ENCODE measurements at regions not wholly inside any gene's neighbourhood (a gene's known extent, or its start where the extent isn't known, plus 50 kb on each side); places are given as distances from the start of the nearest gene placed in this dataset.

GRCh38 chr6:145135702-145136101 lies 599.6 kb downstream of the EPM2A start:
- DNase-seq = no peak
- Histone ChIP-seq H3K36me3 (no peaks in the 10 kb centered on the region), H3K4me1 (peaks cover 15% of the 10 kb centered on the region), H3K9me3 (no peaks in the 10 kb centered on the region), H3K27me3 (no peaks in the 10 kb centered on the region), H3K4me3 (ENCODE audit: low read depth, low read length) (no peak overlapping the region)
- TF ChIP-seq CTCF (IDR thresholded peaks at IDR 0.05; ENCODE audit: low read depth, low read length) = no peak

GRCh38 chr6:145137425-145137824 lies 597.9 kb downstream of the EPM2A start:
- Histone ChIP-seq H3K4me1 (peaks cover 15% of the 10 kb centered on the region), H3K27me3 (no peaks in the 10 kb centered on the region), H3K36me3 (no peaks in the 10 kb centered on the region), H3K4me3 (ENCODE audit: low read depth, low read length) (no peak overlapping the region), H3K9me3 (no peaks in the 10 kb centered on the region)
- no peak for DNase-seq
- peak; percentile 31 for TF ChIP-seq CTCF (IDR thresholded peaks at IDR 0.05; ENCODE audit: low read depth, low read length)

GRCh38 chr6:145138469-145139139 lies 596.7 kb downstream of the EPM2A start:
- DNase-seq = no peak
- no peak overlapping the region for H3K4me3 ChIP-seq (ENCODE audit: low read depth, low read length)
- no peak for TF ChIP-seq CTCF (IDR thresholded peaks at IDR 0.05; ENCODE audit: low read depth, low read length)
- H3K9me3 ChIP-seq = no peaks in the 10 kb centered on the region
- H3K4me1 ChIP-seq = peaks cover 15% of the 10 kb centered on the region
- H3K36me3 ChIP-seq = no peaks in the 10 kb centered on the region
- no peaks in the 10 kb centered on the region for H3K27me3 ChIP-seq

DNA sequence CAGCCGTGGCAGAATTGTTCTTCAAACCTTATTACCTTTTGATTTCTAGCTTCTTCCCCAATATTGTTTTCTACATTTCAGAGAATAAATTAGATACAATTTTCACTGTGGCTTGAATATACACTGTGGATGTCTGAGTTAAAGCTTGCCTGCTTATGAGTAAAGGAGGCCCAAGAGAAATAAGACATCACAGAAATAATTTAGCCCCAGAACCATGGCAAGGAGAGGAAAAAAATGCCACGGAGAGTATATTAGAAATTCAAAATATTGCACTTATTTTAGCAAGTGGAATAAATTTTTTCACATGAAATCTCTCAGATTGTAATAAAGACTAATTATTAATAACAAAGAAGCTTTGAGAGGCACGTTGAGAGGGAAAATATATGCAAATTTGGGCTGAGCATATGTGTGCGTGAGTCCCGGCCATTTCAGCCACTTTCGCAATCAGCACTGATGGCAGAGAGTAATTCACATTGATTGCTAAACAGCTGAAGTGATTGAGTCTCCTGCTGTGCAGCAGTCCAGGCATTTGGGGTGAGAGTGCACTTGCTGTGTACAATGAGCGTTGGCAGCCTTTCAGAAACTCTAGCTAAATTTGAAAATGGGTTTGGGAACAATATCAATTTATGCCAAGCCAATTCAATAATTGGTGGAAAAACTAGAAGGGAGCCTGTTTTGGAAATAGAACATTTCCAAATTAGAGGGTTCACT lies 596.0 kb downstream of the EPM2A start:
- H3K4me3 ChIP-seq (ENCODE audit: low read depth, low read length) = no peak overlapping the region
- H3K27me3 ChIP-seq = no peaks in the 10 kb centered on the region
- H3K36me3 ChIP-seq = no peaks in the 10 kb centered on the region
- no peak for DNase-seq
- TF ChIP-seq CTCF (IDR thresholded peaks at IDR 0.05; ENCODE audit: low read depth, low read length) = no peak
- no peaks in the 10 kb centered on the region for H3K9me3 ChIP-seq
- H3K4me1 ChIP-seq = peaks cover 15% of the 10 kb centered on the region

DNA sequence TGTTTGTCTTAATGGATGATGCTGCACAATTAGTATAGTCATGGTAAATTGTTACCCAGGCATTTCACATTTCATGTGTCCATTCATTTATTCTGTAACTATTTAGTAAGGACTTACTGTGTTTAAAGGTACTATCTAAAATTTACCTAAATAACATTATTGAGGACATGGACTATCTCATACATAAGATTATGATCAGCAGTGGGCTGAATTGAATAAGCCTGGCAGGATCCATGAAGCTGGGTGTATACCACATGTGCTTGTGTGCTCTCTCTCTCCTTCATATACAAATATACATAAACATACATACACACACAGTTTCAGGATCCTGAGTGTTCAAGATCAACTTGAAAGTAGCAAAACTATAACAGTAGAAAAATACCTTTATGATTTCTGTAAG lies 595.4 kb downstream of the EPM2A start:
- no peaks in the 10 kb centered on the region for H3K9me3 ChIP-seq
- peaks cover 15% of the 10 kb centered on the region for H3K4me1 ChIP-seq
- H3K36me3 ChIP-seq = no peaks in the 10 kb centered on the region
- no peak overlapping the region for H3K4me3 ChIP-seq (ENCODE audit: low read depth, low read length)
- no peak for DNase-seq
- TF ChIP-seq CTCF (IDR thresholded peaks at IDR 0.05; ENCODE audit: low read depth, low read length) = no peak
- no peaks in the 10 kb centered on the region for H3K27me3 ChIP-seq

DNA sequence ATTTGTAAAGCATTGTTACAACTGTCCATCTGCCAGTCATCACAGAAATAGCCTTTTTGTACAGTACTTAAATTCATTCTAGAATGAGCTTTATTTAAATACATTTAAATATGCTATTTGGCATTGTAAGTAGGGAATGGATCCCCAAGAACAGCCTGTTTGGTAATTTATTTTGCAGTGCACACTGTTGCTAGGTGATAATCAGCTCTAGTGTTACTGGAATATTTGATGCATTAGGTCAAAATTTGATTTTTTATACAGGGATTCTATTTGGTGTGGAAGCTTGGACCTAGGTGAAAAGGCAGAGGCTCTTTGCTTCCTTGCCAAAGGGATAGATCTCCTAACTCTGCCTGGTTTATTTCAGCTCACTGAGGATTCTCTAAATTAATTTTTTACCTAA lies 593.7 kb downstream of the EPM2A start:
- H3K9me3 ChIP-seq = no peaks in the 10 kb centered on the region
- DNase-seq = no peak
- no peak for TF ChIP-seq CTCF (IDR thresholded peaks at IDR 0.05; ENCODE audit: low read depth, low read length)
- no peaks in the 10 kb centered on the region for H3K36me3 ChIP-seq
- peaks cover 15% of the 10 kb centered on the region for H3K4me1 ChIP-seq
- no peaks in the 10 kb centered on the region for H3K27me3 ChIP-seq
- H3K4me3 ChIP-seq (ENCODE audit: low read depth, low read length) = no peak overlapping the region
